ENCODE measurements at regions not wholly inside any gene's neighbourhood (a gene's known extent, or its start where the extent isn't known, plus 50 kb on each side); places are given as distances from the start of the nearest gene placed in this dataset.
A peak's percentile ranks its signal among the peaks of the same experiment; 100 is the strongest.

DNA sequence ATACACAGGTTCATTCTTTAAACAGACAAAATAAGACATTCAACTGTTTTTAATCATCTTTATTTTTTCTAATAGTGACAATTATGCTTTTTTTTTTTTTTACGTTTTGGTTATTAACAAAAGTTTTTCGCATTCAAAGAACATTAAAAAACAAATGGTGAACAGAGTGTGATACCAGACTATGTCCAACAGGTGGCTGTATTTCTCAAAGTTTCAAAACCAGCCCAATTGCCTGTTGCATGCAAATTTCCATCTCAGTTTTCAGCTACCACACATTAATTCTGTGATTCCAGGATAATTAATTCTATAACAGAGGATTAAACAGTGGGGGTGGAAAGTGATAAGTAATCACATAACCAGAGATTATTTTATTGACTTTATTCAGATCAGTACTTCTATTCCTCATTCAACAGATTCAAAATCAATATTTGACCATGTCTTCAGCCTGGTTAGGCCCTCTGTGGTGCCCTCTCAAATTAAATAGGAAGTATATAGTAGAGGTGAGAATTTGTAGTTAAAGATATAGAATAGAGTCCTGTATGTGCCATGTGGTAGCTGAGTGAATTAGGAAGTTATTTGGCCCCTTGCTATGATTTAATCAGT lies 122.2 kb upstream of the DCBLD2 start:
- ChIA-PET POLR2A (no interaction called here), CTCF (ENCODE audit: low intra/inter-chr PET ratio, low total read pairs) (interaction anchor here (1.2 to 1.9 kb wide), 3 partner anchors 149 to 730 kb away, joined by 3 to 8 read pairs (median 8); no protein-coding TSS in a partner anchor)
- Histone ChIP-seq H3K4me3 (replicated peaks in 1 of 3; ENCODE audit: insufficient read depth in 1 of 3, low read depth in 2 of 3, low read length in 3 of 3) (no peak overlapping the region), H3K9ac (ENCODE audit: insufficient read depth, low read depth, low read length) (no peak overlapping the region), H3K79me2 (ENCODE audit: insufficient read depth, low read length) (no peaks in the 10 kb centered on the region), H3K9me3 (ENCODE audit: low read length) (no peaks in the 10 kb centered on the region), H4K20me1 (ENCODE audit: insufficient read depth, low read length) (no peaks in the 10 kb centered on the region), H3K27me3 (ENCODE audit: control insufficient read depth in 1 of 2, insufficient read depth in 2 of 2, low read length in 2 of 2) (no peaks in the 10 kb centered on the region), H3K27ac (ENCODE audit: extremely low read length, insufficient read depth, low read length) (no peak overlapping the region), H2AFZ (ENCODE audit: low read length) (no peak overlapping the region), H3K36me3 (replicated peaks in 1 of 2; ENCODE audit: control insufficient read depth in 1 of 2, insufficient read depth in 2 of 2, low read length in 2 of 2) (no peaks in the 10 kb centered on the region), H3K4me1 (ENCODE audit: insufficient read depth, low read length) (no peaks in the 10 kb centered on the region), H3K4me2 (ENCODE audit: low read depth, low read length) (no peak overlapping the region)
- peak; percentile 3 for DNase-seq (ENCODE audit: low spot score)
- TF ChIP-seq PITX1 (CRISPR knock-in tag; IDR thresholded peaks at IDR 0.05) (no peak), ZNF629 (CRISPR knock-in tag; conservative IDR thresholded peaks at IDR 0.05) (no peak), CTCF (CRISPR knock-in tag; IDR thresholded peaks at IDR 0.05) (peak; percentile 63), NCOA5 (CRISPR knock-in tag; IDR thresholded peaks at IDR 0.05) (no peak), STAG1 (CRISPR knock-in tag; IDR thresholded peaks at IDR 0.05) (peak; percentile 65), ZNF75D (CRISPR knock-in tag; IDR thresholded peaks at IDR 0.05; ENCODE audit: borderline replicate concordance) (no peak), SMC3 (IDR thresholded peaks at IDR 0.05; ENCODE audit: low read length) (peak; percentile 51; the same call in 1 of the 2 replicates), EP300 (IDR thresholded peaks at IDR 0.05; ENCODE audit: low read depth in 2 of 2, low read length in 2 of 2) (no peak), EP300 (CRISPR knock-in tag; IDR thresholded peaks at IDR 0.05; ENCODE audit: borderline replicate concordance) (no peak)
- no peak for ATAC-seq
- in situ Hi-C loops (cut with HindIII; ENCODE audit: extremely low pct_ligation_motif_present, low pct_unique_long_range_greater_than_20kb) (loop anchor here (5.0 kb wide), 1 partner anchor 149 kb away; no protein-coding TSS in a partner anchor), intact Hi-C loops (cut with micrococcal nuclease; ENCODE audit: unreplicated experiment) (loop anchor here (1.0 kb wide), 3 partner anchors 150 to 730 kb away; no protein-coding TSS in a partner anchor)
- peak; percentile 30 for FAIRE-seq
- 3% methylated on average over 2 of the region's 2 CpGs for WGBS (ENCODE audit: low lambda C conversion rate)
- no TSS peak for BruUV-seq (replicated peaks)

All from HepG2 (cell line).